ENCODE measurements at regions not wholly inside any gene's neighbourhood (a gene's known extent, or its start where the extent isn't known, plus 50 kb on each side); places are given as distances from the start of the nearest gene placed in this dataset.

GRCh38 chr12:46965137-46965536, 114.3 kb upstream of the PCED1B start:
- TF ChIP-seq CTCF (IDR thresholded peaks at IDR 0.05) = no peak
- TF ChIP-seq POLR2A (IDR thresholded peaks at IDR 0.05) = no peak
